ENCODE measurements at regions not wholly inside any gene's neighbourhood (a gene's known extent, or its start where the extent isn't known, plus 50 kb on each side); places are given as distances from the start of the nearest gene placed in this dataset.
"Not testable (repeated sequence)": the region's sequence is repeated elsewhere in the genome, so short reads cannot be mapped to it uniquely, and the experiment has no call there.

DNA sequence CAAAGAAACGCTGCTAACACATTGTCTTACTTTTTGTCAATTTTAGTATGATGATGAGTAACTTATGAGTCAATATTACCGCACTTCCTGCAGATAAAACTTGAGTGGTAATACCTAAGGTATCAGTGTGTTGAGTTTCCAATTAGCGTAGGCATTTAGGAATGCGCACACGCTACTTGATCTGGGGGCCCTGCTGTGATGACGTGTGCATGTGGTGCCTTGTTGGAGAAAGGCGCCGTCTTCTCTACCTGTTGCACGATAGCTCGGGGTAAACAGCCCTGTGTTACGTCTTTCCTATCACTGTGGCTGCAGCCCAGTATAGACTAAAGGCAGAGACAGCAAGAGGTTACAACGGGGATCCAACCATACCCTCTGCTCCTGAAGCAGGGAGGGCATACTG is 476.8 kb upstream of the ADARB2 start:
- DNase-seq, result no peak

DNA sequence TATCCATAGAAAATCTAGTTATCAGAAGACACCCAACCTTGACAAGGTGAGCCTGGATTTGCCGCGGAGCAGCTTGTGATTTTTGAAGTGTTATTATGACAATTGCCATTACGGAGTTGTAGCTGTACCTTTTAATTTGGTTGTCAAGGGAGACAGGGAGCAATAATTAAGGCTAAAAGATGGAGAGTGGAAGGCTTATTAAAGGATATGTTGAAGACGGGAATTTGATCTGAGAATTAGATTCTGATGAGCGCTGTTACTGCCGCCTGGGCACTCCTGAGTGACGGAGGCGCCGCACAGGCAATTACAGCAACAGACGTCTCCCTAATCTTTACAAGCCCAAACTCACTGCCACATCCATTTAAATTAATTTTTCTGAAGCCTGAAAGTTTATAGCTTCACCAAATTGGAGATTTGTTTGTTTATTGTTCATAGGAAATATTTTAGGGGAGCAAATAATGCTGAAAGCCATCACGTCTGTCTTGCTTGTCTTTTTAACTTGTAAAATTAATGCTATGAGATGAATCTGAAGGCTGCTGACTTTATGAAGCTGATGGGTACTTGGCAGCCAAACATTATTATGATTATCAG is 475.0 kb upstream of the ADARB2 start:
- no peak for DNase-seq

DNA sequence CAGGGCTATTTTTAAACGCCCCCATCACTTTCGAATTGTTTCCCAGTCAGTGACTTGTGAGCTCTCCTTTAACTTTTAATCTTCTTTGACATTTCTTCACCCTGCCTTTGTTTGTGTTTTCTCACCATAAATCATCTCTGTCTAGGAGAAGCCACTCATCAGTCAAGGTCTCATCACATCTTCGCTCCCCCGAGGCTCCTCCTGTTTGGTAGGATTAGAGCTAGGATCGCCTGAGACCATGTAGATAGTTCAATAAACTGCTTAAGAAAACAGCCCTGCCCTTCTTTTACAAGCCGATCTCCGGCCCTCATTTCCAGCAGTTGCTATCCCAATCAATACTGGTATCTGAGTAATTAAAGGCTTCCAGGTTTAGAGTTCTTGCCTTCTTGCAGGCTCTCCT is 472.8 kb upstream of the ADARB2 start:
- no peak for DNase-seq

DNA sequence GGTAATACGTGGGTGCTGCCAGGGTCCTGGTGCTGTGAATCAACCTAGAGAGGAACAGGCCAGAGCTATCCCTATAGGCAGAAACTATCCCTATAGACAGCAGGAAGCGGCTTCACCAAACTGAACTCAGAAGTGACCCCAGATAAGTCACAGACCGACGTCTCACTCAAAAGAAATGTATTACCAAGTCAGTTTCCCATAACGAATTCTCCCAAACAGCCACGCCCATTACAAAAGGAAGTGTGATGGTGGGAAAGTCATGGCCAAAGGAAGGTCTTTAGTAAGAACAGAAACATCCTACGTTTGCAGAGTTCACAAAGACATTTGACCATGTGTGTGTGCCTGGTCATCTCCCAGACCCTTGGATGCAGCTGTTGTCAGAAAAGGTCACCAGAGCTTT is 470.8 kb upstream of the ADARB2 start:
- DNase-seq, result no peak

DNA sequence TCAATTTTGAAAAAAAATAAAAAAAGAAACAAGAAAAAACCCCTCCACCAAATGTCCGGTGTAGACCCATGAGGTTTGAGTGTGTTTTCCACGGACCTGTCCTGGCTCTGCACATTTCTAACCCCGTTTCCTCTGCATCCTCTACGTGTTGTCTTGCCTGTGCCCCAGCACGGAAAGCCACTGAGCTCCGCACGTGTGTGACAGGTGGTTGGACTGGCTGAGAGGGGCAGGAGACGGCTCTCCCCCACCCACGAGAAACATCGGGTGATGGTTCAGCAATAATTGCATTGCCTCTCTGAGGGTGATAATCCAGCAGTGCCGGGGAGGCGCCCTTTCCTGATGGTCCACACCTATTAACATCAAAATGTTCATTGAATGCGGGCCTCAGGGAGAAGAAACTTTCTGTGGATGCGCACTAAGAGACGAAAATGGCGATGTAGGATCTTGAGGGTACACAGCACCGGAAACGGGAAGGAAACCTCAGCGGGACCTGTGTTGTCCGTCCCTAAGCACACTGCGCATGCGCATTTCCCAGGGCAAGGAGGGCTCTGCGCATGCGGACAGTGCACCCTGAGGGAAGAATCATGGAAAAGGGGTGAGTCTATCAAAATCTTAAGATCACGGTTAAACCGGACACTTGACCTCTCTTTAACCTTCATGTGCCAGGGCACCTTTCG is 470.1 kb upstream of the ADARB2 start:
- no peak for DNase-seq

DNA sequence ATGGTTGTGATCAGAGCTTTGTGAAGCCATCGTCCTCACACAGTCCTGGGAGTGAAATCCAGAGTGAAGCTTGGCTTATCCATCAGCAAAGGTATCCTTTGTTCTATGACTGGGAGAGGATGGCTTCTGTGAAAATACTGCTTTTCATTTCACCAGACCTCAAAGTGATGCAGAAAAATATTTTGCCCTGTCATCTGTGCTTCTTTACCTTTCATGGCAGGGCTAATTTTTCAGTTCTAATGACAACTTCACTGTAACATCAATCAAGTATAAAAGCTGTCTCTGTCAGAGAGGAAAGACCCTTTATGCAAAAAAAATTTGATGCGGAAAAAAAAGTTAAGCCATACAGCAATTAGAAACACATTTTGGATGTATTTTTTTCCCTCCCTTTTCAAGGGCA is 468.1 kb upstream of the ADARB2 start:
- DNase-seq, result no peak

DNA sequence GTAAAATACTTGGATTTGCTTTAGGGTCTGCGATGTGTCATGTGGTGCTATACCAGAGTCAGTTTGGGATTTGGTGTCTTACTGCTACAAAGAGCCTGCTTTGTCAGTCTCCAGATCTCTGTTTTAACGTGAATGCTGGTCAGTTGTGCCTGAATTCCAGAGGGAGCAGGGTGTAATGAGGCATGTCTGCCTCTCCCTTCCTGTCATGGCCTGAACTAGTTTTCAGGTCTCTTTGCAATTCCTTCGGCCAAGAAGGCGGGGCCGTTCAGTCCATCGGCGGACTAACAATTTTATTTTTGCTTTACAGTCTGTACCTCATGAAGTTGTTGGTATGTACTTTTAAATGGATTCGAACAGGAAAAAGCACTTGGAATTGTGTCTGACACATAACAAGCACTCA is 465.1 kb upstream of the ADARB2 start:
- no peak for DNase-seq

DNA sequence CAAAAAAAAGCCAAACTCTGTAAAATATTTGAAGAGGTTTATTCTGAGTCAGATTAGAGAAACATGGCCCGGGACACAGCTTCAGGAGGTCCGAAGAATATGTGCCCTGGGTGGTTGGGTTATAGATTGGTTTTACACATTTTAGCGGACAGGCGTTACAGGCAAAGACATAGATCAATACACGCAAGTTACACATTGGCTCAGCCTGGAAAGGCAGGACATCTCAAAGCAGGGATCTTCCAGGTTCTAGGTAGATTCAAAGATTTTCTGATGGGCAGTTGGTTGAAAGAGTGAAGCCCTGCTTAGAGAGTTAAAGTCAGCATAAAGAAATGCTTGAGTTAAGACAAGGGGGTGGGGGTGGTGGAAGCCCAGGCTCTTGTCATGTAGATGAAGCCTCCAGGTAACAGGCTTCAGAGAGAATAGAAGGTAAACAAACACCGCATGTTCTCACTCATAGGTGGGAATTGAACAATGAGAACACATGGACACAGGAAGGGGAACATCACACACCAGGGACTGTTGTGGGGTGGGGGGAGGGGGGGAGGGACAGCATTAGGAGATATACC is 464.3 kb upstream of the ADARB2 start:
- DNase-seq, result no peak

DNA sequence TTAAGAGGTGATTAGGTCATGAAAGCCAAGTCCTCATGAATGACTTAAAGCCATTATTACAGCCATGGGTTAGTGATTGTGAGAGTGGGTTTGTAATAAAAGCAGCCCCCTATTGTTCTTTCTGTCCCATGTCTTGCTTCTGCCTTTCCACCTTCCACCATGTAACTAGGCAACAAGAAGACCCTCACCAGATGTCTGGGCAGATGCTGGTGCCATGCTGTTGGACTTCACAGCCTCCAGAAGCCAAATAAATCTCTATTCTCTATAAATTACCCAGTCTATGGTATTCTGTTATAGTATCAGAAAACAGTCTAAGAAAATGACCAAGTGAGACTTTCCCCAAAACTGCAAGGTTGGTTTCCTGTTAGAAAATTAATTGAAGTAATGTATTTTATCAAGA is 460.3 kb upstream of the ADARB2 start:
- DNase-seq, result no peak

DNA sequence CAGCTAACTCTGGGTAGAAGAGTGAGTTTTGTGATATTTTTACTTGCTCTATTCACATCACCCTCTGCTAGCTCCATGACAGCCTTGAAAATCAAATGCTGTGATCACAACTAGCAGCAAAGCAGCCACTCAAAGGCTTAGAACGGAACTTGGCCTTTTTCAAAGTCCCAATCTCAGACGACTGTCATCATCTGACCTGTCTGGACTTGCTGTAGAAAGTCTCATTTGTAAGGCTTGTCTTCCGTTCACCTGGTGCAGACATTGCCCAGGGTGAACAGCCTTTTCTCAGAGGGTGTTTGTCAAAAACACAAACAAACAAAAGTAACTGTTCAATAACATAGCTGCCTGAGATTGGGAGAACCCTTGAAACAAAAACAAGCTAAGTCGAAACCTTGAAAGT is 458.9 kb upstream of the ADARB2 start:
- no peak for DNase-seq

DNA sequence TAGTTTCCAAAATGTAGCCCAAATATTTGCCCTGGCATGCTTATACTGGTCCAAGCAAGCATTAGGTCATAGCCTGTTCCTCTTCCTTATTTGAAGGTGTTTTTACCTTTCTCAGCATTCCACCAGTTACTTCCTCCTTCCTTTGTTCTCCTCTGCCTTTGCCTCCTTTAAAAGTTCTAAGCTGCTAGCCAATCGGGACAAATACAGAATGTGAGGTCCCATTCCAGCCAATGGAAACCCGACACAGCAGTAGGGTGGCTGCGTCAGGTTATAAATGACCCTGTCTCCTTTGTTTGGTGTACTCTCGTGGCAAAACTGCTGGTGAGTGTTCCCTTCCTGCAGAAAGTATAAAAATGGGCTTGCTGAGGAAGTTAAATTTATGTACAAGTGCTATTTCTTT is 452.0 kb upstream of the ADARB2 start:
- DNase-seq, result not testable (repeated sequence)

DNA sequence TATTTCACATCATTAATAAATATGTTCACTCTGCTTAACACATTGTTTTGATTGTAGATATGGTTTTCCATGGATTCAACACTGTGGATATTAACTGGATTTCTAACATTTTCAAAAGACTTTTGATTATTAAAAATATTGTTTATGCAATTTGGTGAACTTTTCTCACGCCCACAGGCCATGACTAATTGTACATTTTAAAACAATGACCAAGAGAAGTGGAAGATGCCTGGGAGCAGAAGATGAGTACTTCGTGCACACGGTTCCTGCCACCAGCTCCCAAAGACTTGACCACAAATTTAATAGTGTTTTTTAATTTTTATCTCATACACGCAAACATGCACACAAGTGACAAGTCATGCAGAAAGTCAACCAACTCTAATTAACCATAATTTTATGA is 451.0 kb upstream of the ADARB2 start:
- DNase-seq, result no peak

DNA sequence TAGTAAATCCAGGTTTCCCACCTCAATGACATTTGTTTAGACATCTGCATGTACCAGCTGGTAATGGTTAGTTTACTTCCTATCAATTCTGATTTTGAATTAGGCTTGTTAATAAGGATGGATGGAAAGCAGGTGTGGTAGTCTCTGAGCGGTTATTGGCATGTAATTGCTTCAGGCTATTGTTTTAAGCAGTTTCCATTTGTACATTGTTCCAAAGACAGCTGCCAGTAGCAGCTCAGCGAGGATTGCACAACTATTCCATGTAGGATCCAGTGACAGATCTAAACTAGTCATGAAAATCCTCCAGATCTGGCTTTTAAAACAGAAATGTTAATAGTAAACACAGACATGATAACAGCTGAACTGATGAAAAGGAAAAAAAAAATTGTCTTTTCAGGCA is 436.0 kb upstream of the ADARB2 start:
- DNase-seq, result no peak

DNA sequence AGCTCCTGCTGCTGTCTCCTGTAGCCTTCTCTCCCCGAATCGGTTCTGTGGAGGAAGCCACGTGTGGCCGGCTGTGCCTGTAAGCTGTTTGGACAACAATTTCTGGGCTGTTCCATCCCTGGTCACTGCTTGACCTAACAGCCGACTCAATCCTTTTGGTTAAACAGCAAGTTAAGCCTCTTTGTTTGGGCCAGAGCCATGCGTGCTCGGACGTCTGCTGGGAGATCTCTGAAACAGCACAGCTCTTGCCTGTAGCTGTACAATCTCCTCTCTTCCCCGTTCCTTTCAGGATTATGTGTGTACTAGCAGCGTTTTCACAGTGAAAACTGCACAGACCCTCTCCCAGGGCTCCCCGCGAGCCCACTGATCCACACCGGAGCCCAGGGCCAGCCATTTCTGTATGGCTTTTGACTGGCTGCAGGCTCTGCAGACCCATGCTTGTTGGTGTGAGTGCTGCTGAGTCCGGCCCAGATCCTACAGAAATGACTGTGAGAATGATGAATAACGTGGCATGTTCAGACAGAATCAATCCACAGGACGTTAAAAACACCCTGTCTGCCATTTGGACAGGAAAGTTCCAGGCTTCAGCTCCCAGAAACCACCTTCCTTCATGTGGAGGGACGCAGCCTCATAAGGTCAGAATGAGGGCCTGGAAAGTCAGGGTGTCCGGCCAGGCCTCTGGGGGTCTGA is 428.6 kb upstream of the ADARB2 start:
- no peak for DNase-seq

DNA sequence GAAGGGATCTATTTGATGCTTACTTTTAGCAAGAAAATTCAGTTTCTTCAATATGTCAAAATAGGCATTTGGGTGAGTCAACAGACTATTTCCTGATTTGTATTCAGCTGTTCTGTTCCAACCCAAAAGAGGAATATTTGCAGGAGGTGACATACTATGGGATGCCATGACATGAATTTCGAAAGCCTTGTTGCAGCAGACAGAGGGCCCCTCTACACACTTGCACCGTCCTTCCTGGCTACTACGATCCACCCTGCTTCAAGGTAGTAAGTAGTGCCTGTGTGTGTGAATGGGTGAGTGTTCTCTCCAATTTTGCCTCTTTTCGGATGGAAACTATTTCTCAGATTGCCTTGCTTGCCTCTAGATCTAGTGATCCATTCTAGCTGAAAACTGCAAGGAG is 413.0 kb upstream of the ADARB2 start:
- DNase-seq, result no peak

DNA sequence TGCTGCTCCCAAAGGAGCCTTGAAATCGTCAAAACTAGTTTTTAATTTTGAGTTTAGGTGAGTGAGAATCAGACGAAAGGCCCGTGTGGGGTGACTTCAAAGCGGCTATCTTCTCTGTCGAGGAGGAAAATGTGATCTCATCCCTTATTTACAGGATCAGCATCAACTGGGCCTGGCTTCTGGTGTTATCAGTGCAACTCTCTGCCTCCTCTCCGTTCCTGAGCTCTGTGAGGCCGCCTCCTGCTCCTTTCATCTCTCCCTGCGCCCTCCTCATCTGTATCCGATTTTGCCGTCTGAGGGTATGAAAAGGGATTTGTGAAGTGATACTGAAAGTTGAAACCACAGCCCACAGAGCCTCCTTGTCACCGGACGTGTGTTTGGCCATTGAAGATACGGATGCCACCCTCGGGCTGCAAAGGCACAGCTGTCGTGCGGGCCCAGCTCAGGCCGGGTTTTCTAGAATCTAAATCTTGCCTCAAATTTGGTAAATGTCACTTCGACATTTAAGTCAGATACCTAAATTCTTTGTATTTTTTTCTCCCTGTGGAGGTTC is 408.7 kb upstream of the ADARB2 start:
- DNase-seq, result no peak

DNA sequence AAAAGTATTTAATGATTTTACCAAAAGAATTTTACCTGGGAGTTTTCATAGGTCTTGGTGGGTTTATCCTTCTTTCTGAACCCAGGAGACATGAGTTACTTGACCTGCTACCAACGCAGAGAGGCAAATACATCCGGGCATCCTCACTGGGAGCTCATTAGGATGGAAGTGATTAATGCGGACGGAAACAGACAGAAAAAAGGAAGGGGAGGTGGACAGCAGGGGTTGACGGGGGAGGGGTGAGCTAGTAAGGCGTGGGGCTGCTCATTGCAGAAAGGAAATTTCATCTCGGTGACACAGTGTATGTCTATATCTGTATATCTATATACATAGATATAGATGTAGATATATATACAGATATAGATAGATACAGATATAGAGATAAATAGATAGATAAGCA is 408.2 kb upstream of the ADARB2 start:
- no peak for DNase-seq

DNA sequence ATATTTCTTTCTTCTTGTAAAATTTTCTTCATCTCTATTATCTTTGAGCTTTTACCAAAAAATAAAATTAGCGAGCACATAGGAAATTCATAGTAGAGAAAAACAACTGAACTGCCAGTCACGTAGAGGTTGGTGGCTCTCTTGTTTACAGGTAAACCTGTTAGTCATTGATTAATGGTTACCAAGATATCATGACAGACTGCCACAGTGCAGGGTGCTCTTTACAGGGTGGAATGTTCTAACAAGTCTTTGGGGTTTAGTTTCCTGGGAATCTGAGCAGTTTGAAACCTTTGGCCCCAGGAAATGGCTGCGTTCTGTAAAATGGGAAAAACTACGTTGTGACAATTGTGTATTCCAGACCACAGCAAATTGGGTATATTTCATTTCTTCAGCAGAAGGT is 407.3 kb upstream of the ADARB2 start:
- no peak for DNase-seq

DNA sequence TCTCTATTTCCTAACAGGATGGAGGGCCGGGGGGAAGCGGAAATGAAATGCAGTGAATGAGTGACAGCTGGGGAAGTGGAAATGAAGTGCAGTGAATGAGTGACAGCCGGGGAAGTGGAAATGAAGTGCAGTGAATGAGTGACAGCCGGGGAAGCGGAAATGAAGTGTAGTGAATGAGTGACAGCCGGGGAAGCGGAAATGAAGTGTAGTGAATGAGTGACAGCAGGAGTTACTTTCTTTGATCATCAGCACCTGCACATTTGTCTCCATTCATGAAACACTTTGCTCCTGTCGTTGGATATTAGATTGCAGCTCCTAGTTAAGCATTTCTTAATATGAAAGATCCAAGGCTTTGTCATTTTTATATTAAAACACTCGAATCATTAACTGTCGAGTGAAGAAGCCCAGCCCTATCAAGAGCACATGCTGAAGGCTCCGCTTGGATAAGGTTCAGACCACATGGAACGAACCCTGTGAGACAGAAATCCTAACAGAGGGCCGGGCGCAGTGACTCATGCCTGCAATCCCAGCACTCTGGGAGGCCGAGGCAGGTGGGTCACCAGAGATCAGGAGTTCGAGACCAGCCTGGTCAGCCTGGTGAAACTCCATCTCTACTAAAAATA is 406.0 kb upstream of the ADARB2 start:
- no peak for DNase-seq

DNA sequence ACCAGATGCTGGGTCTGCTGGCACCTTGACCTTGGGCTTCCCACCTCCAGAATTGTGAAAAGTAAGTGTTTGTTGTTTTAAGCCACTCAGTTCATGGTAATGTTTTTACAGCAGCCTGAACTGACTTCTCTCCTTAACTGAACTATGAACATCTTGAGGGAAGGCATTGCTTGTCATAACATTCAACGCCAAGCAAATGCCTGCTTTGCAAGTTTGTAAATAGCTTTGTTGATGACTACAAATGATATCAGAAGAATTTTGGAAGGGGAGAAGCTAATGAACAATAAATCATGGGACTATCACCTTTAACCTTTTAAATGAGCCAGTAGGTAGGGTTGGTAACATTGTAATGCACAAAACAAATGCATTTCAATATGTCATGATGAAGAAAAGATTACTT is 402.4 kb upstream of the ADARB2 start:
- no peak for DNase-seq

DNA sequence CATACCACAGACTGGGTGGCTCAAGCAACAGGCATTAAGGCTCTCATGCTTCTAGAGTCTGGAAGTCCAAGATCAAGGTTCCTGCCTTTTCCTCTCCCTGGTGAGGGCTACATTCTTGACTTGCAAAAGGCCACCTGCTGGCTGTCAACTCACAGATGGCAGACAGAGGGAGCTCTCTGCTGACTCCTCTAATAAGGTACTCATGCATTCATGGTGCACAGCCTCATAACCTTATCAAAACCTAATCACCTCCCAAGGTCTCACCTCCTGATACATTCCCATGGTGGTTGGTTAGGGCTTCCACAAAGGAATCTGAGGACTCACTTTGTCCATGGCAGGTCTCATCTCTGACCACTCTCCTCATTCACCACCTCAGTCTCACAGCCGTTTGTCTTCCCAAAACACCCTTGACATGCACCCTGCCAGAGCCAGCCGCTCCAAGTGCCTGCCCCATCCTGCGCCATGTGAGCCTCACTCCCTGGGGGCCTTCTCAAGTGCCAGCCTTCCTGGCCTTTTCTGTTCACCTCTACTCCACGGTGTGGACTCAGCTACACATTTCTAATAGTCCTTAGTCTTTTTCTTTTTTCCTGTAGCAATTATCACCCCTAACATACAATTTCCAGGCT is 400.3 kb upstream of the ADARB2 start:
- DNase-seq, result no peak

DNA sequence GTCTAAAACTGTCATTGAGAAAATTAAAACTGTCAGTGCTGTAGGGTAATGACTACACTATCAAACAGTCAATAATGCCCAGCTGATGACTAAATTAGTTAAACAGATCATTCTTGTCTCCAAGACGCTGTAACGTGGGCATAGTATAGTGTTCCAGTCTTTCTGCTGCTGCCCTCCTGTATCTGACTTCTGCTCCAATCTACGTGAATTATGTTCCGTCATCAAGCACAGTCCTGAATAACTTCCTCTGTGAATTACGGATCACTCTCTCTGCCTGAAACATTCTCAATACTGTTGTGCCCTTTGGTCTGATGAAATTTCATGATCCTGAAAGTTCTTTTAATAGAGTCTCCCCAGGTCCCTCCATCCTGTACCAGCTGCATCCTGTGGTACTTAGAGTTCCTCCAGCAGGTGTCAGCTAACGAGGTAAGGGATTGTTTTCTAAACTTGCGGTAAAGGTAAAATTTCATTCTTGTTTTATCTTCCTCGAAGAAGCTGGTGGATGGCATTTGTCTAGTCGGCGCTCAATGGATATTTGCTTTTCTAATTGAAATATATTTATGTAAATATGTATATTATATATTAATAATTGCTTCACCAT is 393.5 kb upstream of the ADARB2 start:
- DNase-seq, result no peak

DNA sequence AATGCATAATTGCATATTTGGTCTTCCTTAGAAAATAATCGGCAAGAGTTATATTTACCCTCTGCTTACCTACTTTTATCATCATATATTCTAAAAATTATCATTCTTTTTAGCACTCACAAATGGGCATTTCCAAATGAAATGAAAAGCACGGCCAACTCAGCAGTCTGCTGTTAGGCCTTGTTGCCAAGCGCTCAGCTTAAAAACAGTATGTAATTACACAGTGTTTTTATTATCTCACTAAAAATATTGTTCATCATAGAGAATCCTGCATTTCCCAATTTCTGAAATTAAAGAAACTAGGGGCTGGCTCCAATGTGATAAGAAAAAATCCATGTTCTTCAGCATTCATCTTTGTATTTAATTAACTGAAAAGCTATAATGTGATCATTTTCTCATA is 391.7 kb upstream of the ADARB2 start:
- DNase-seq, result no peak

Measured in NCI-H345 (cell line).